NCI-H2107 treated with DMSO at 0.1 percent for 48 hours (cell line): ENCODE measurements at regions not wholly inside any gene's neighbourhood (a gene's known extent, or its start where the extent isn't known, plus 50 kb on each side); places are given as distances from the start of the nearest gene placed in this dataset.

Source experiments
- DNase-seq: peaks from one replicate; lab custom pipeline; 2025; ENCODE audit not compliant: unreplicated experiment; lab: John Stamatoyannopoulos, UW

- no peak for DNase-seq
These were observed 519.6 kb upstream of the LINC00305 start for GRCh38 chr18:64668461-64668962.

- no peak for DNase-seq
These were observed 514.2 kb upstream of the LINC00305 start for GRCh38 chr18:64663086-64663485.

GRCh38 chr18:64659196-64659595 is 510.3 kb upstream of the LINC00305 start:
- no peak for DNase-seq

- no peak for DNase-seq
These were observed 504.2 kb upstream of the LINC00305 start for GRCh38 chr18:64653068-64653467.

- no peak for DNase-seq
These were observed 501.2 kb upstream of the LINC00305 start for GRCh38 chr18:64650068-64650467.

- no peak for DNase-seq
These were observed 496.9 kb upstream of the LINC00305 start for GRCh38 chr18:64645753-64646152.

GRCh38 chr18:64639536-64639935 is 490.6 kb upstream of the LINC00305 start:
- DNase-seq, result no peak

GRCh38 chr18:64620971-64621560 is 472.2 kb upstream of the LINC00305 start:
- DNase-seq, result no peak

GRCh38 chr18:64618390-64618789 is 469.5 kb upstream of the LINC00305 start:
- no peak for DNase-seq

- DNase-seq, result no peak
These were observed 466.1 kb upstream of the LINC00305 start for GRCh38 chr18:64615021-64615420.

GRCh38 chr18:64614446-64614845 is 465.6 kb upstream of the LINC00305 start:
- DNase-seq, result no peak

- no peak for DNase-seq
These were observed 443.4 kb upstream of the LINC00305 start for GRCh38 chr18:64592246-64592645.

GRCh38 chr18:64589000-64589399 is 440.1 kb upstream of the LINC00305 start:
- no peak for DNase-seq

- DNase-seq, result no peak
These were observed 417.6 kb upstream of the LINC00305 start for GRCh38 chr18:64566456-64566855.

- no peak for DNase-seq
These were observed 413.8 kb upstream of the LINC00305 start for GRCh38 chr18:64562651-64563050.

GRCh38 chr18:64546451-64546850 is 397.6 kb upstream of the LINC00305 start:
- no peak for DNase-seq

GRCh38 chr18:64539847-64540246 is 391.0 kb upstream of the LINC00305 start:
- no peak for DNase-seq

GRCh38 chr18:64528646-64529045 is 379.8 kb upstream of the LINC00305 start:
- DNase-seq, result no peak

- no peak for DNase-seq
These were observed 370.3 kb upstream of the LINC00305 start for GRCh38 chr18:64519201-64519600.

- DNase-seq, result no peak
These were observed 369.3 kb upstream of the LINC00305 start for GRCh38 chr18:64518191-64518590.

GRCh38 chr18:64513401-64513800 is 364.5 kb upstream of the LINC00305 start:
- no peak for DNase-seq

GRCh38 chr18:64490207-64490606 is 341.3 kb upstream of the LINC00305 start:
- no peak for DNase-seq

GRCh38 chr18:64488698-64489097 is 339.8 kb upstream of the LINC00305 start:
- DNase-seq, result no peak
